Neuronal stem cell (in vitro differentiated cells): ENCODE measurements at regions not wholly inside any gene's neighbourhood (a gene's known extent, or its start where the extent isn't known, plus 50 kb on each side); places are given as distances from the start of the nearest gene placed in this dataset.

ENCODE experiments used
- DNase-seq: peaks from one replicate; pipeline ENCODE4 v3.0.0-alpha.2; 2013; ENCODE audit warnings: low spot score
- H2AFZ ChIP-seq: one replicate; pipeline ENCODE4 v1.6.1; 2013; ENCODE audit warnings: mild to moderate bottlenecking, low read length, inconsistent platforms
- H2AK5ac ChIP-seq: 2 replicates; pipeline ENCODE4 v1.6.1; 2013; ENCODE audit warnings: low read depth, mild to moderate bottlenecking, inconsistent platforms, low read length, moderate library complexity, mixed read lengths
- H2BK120ac ChIP-seq: 2 replicates; pipeline ENCODE4 v1.6.1; 2013; ENCODE audit warnings: low read depth, mild to moderate bottlenecking, inconsistent platforms, low read length, moderate library complexity, mixed read lengths
- H2BK12ac ChIP-seq: one replicate; pipeline ENCODE4 v1.6.1; 2013; ENCODE audit warnings: low read length, inconsistent platforms
- H2BK15ac ChIP-seq: 2 replicates; pipeline ENCODE4 v1.6.1; 2013; ENCODE audit warnings: mild to moderate bottlenecking, low read length, inconsistent platforms, mixed read lengths
- H2BK5ac ChIP-seq: one replicate; pipeline ENCODE4 v1.6.1; 2013; ENCODE audit warnings: inconsistent platforms, mild to moderate bottlenecking, low read length, moderate library complexity
- H3K14ac ChIP-seq: one replicate; pipeline ENCODE4 v1.6.1; 2013; ENCODE audit warnings: low read length, inconsistent platforms
- H3K18ac ChIP-seq: 2 replicates; pipeline ENCODE4 v1.6.1; 2013; ENCODE audit warnings: low read length, inconsistent platforms
- H3K23ac ChIP-seq: 2 replicates; pipeline ENCODE4 v1.6.1; 2013; ENCODE audit warnings: low read depth, mild to moderate bottlenecking, mixed read lengths, low read length, inconsistent platforms; ENCODE audit not compliant: poor library complexity
- H3K27ac ChIP-seq: replicated peaks from 3 replicates; pipeline ENCODE4 v1.5.1; 2013; ENCODE audit warnings: low read length, inconsistent platforms
- H3K27me3 ChIP-seq, 3 experiments: 2 replicates each; pipeline ENCODE4 v1.6.1; 2013; ENCODE audit warnings: low read length in 3 of 3, mild to moderate bottlenecking in 2 of 3, inconsistent platforms in 1 of 3, low read depth in 1 of 3, mixed read lengths in 1 of 3, moderate library complexity in 1 of 3; ENCODE audit not compliant: control insufficient read depth in 3 of 3, insufficient read depth in 3 of 3
- H3K36me3 ChIP-seq, 2 donors: replicated peaks in 1 of 2; 2 replicates each; pipeline ENCODE4 v1.6.1; 2013; ENCODE audit warnings: low read length in 2 of 2; ENCODE audit not compliant: control insufficient read depth in 2 of 2, insufficient read depth in 2 of 2
- H3K4ac ChIP-seq: 2 replicates; pipeline ENCODE4 v1.6.1; 2013; ENCODE audit warnings: inconsistent platforms, mild to moderate bottlenecking, low read length, moderate library complexity
- H3K4me1 ChIP-seq, 2 donors: 1 replicate in 1 of 2; 2 replicates in 1 of 2; pipeline ENCODE4 v1.6.1; 2013; ENCODE audit warnings: low read length in 2 of 2, low read depth in 1 of 2; ENCODE audit not compliant: control insufficient read depth in 2 of 2, insufficient read depth in 1 of 2
- H3K4me2 ChIP-seq: one replicate; pipeline ENCODE4 v1.6.1; 2013; ENCODE audit warnings: mild to moderate bottlenecking, low read length, inconsistent platforms; ENCODE audit not compliant: insufficient read depth, poor library complexity, severe bottlenecking
- H3K4me3 ChIP-seq, 2 donors: 2 replicates each; pipeline ENCODE4 v1.5.1; 2013; ENCODE audit warnings: low read length in 2 of 2, mild to moderate bottlenecking in 2 of 2, inconsistent platforms in 1 of 2, moderate library complexity in 1 of 2
- H3K79me1 ChIP-seq: one replicate; pipeline ENCODE4 v1.6.1; 2013; ENCODE audit warnings: low read depth, mild to moderate bottlenecking, inconsistent platforms, low read length, moderate library complexity
- H3K9ac ChIP-seq: one replicate; pipeline ENCODE4 v1.6.1; 2013; ENCODE audit warnings: mild to moderate bottlenecking, low read depth, low read length, inconsistent platforms; ENCODE audit not compliant: poor library complexity
- H3K9me3 ChIP-seq, 2 donors: replicated peaks in 1 of 2; 2 replicates each; pipeline versions ENCODE3 to v1.6.1; 2013; ENCODE audit warnings: low read length in 2 of 2, mild to moderate bottlenecking in 2 of 2, inconsistent platforms in 1 of 2, low read depth in 1 of 2, mixed read lengths in 1 of 2, moderate library complexity in 1 of 2; ENCODE audit not compliant: control insufficient read depth in 2 of 2, insufficient read depth in 1 of 2
- H4K8ac ChIP-seq: one replicate; pipeline ENCODE4 v1.6.1; 2013; ENCODE audit warnings: low read depth, mild to moderate bottlenecking, inconsistent platforms, low read length, moderate library complexity
- H4K91ac ChIP-seq: one replicate; pipeline ENCODE4 v1.6.1; 2013; ENCODE audit warnings: low read length, low read depth, mild to moderate bottlenecking, inconsistent platforms; ENCODE audit not compliant: poor library complexity
- WGBS, 2 donors: extraction: QIAGEN DNeasy Blood & Tissue Kit; methylation state at CpG; one replicate each; pipeline ENCODE4 v1.1.7; 2013; ENCODE audit warnings: missing lambda C conversion rate in 2 of 2, mixed read lengths in 1 of 2; ENCODE audit not compliant: insufficient read length in 2 of 2, insufficient replicate concordance in 1 of 2; ENCODE audit errors: extremely low coverage in 2 of 2; 5-methylcytosine and 5-hydroxymethylcytosine counted together

DNA sequence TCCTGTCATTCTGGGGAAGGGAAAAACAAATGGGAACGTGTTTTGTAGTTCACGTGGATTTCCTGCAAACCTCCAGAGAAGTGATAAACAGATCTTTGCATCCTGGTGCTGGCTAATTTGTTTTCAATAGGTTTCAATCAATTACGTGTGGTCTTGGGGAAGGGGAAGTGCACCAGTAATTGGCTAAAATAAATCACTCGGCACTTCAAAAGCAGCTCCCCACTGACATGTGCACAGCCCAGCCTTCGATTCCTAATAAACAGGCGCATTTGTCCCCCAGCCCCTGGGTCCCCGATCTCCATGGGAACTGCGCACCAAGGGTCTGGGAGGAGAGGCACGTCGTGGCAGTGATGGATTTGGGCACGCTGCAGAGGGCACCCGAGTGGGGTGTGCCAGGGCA is 112.9 kb upstream of the GSE1 start:
- H2BK5ac ChIP-seq, result no peak overlapping the region
- H4K8ac ChIP-seq, result no peak overlapping the region
- H3K27ac ChIP-seq, result no peak overlapping the region
- no peak overlapping the region for H3K9ac ChIP-seq
- no peak overlapping the region for H3K23ac ChIP-seq
- H3K14ac ChIP-seq, result peak overlapping the region; percentile 91
- no peak overlapping the region for H3K4ac ChIP-seq
- no peak overlapping the region for H2BK15ac ChIP-seq
- no peak overlapping the region for H2AK5ac ChIP-seq
- no peak overlapping the region for H4K91ac ChIP-seq
- no CpG with 5 or more reads among the region's 12 CpGs for WGBS, 2 donors
- no peak for DNase-seq
- H3K4me2 ChIP-seq, result no peak overlapping the region
- no peak overlapping the region for H2BK12ac ChIP-seq
- no peak overlapping the region for H3K4me3 ChIP-seq
- H3K18ac ChIP-seq, result peak overlapping the region; percentile 55
- H2AFZ ChIP-seq, result no peak overlapping the region
- no peak overlapping the region for H2BK120ac ChIP-seq
- H3K79me1 ChIP-seq, result no peaks in the 10 kb centered on the region
- H3K9me3 ChIP-seq, result no peaks in the 10 kb centered on the region
- H3K4me1 ChIP-seq, result peaks cover 2 to 5% of the 10 kb centered on the region in 2 donors
- H3K27me3 ChIP-seq, result no peaks in the 10 kb centered on the region
- no peaks in the 10 kb centered on the region for H3K36me3 ChIP-seq

GRCh38 chr16:85501900-85502299 is 111.2 kb upstream of the GSE1 start:
- no CpG with 5 or more reads among the region's 11 CpGs for WGBS, 2 donors
- H3K27me3 ChIP-seq, result no peaks in the 10 kb centered on the region
- no peak overlapping the region for H3K18ac ChIP-seq
- H2AFZ ChIP-seq, result no peak overlapping the region
- H3K4me3 ChIP-seq, result no peak overlapping the region
- H2BK120ac ChIP-seq, result no peak overlapping the region
- no peak overlapping the region for H2BK15ac ChIP-seq
- H3K9ac ChIP-seq, result no peak overlapping the region
- no peak for DNase-seq
- H3K14ac ChIP-seq, result peak overlapping the region; percentile 14
- no peak overlapping the region for H3K27ac ChIP-seq
- no peak overlapping the region for H3K4ac ChIP-seq
- no peak overlapping the region for H4K91ac ChIP-seq
- H3K9me3 ChIP-seq, result no peaks in the 10 kb centered on the region
- no peak overlapping the region for H3K23ac ChIP-seq
- no peak overlapping the region for H2AK5ac ChIP-seq
- no peak overlapping the region for H2BK12ac ChIP-seq
- H3K36me3 ChIP-seq, result no peaks in the 10 kb centered on the region
- peaks cover 2 to 15% of the 10 kb centered on the region in 2 donors for H3K4me1 ChIP-seq
- H3K4me2 ChIP-seq, result no peak overlapping the region
- H2BK5ac ChIP-seq, result no peak overlapping the region
- no peak overlapping the region for H4K8ac ChIP-seq
- H3K79me1 ChIP-seq, result no peaks in the 10 kb centered on the region

DNA sequence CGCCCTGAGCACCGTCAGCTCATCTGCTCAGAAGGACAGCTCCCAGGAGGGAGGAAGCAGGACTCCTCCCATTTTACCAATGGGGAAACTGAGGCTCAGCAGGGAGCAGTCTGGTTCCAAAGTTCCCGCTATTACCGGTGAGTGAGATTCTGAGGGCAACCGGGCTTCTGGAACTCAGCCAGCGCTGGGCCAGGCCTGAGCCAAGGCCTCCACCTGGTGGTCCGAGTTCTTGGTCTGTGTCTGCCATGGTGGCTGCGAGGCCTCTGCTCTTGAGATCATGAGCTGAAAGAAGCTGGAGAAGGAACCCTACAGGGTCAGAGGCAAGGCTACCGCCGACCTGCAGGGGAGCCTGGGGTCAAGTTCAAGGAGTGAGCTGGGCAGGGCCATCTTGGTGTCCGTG is 110.8 kb upstream of the GSE1 start:
- H3K27me3 ChIP-seq, result no peaks in the 10 kb centered on the region
- H3K14ac ChIP-seq, result peak overlapping the region; percentile 14
- H2BK15ac ChIP-seq, result no peak overlapping the region
- no peak overlapping the region for H3K27ac ChIP-seq
- no peak overlapping the region for H2AFZ ChIP-seq
- H3K4me3 ChIP-seq, result no peak overlapping the region
- no peak overlapping the region for H2BK5ac ChIP-seq
- H2AK5ac ChIP-seq, result no peak overlapping the region
- peak overlapping the region; percentile 1 for H3K18ac ChIP-seq
- no peak overlapping the region for H3K4me2 ChIP-seq
- H2BK12ac ChIP-seq, result no peak overlapping the region
- peaks cover 2 to 15% of the 10 kb centered on the region in 2 donors for H3K4me1 ChIP-seq
- H2BK120ac ChIP-seq, result no peak overlapping the region
- H4K91ac ChIP-seq, result no peak overlapping the region
- DNase-seq, result no peak
- no peak overlapping the region for H3K9ac ChIP-seq
- H3K4ac ChIP-seq, result no peak overlapping the region
- H3K9me3 ChIP-seq, result no peaks in the 10 kb centered on the region
- H3K23ac ChIP-seq, result no peak overlapping the region
- H3K79me1 ChIP-seq, result no peaks in the 10 kb centered on the region
- no peak overlapping the region for H4K8ac ChIP-seq
- no CpG with 5 or more reads among the region's 11 CpGs for whole genome bisulfite sequencing, 2 donors
- no peaks in the 10 kb centered on the region for H3K36me3 ChIP-seq

GRCh38 chr16:85503679-85504231 is 109.4 kb upstream of the GSE1 start:
- no peaks in the 10 kb centered on the region for H3K36me3 ChIP-seq
- no peak overlapping the region for H3K4ac ChIP-seq
- H2AK5ac ChIP-seq, result peak overlapping the region; percentile 84
- H2BK15ac ChIP-seq, result no peak overlapping the region
- H2BK12ac ChIP-seq, result no peak overlapping the region
- no peak overlapping the region for H2AFZ ChIP-seq
- DNase-seq, result no peak
- no peaks in the 10 kb centered on the region for H3K27me3 ChIP-seq
- no peak overlapping the region for H3K9ac ChIP-seq
- H3K4me3 ChIP-seq, result no peak overlapping the region
- no CpG with 5 or more reads among the region's 26 CpGs for WGBS, 2 donors
- peak overlapping the region; percentile 56 for H3K18ac ChIP-seq
- H4K91ac ChIP-seq, result no peak overlapping the region
- H4K8ac ChIP-seq, result no peak overlapping the region
- peaks cover 2 to 19% of the 10 kb centered on the region in 2 donors for H3K4me1 ChIP-seq
- peak overlapping the region; percentile 17 for H3K14ac ChIP-seq
- H3K9me3 ChIP-seq, result no peaks in the 10 kb centered on the region
- H3K23ac ChIP-seq, result no peak overlapping the region
- H2BK120ac ChIP-seq, result no peak overlapping the region
- no peak overlapping the region for H2BK5ac ChIP-seq
- no peak overlapping the region for H3K4me2 ChIP-seq
- peaks cover 1% of the 10 kb centered on the region for H3K79me1 ChIP-seq
- no peak overlapping the region for H3K27ac ChIP-seq
